GM18858 (cell line): ENCODE measurements at regions not wholly inside any gene's neighbourhood (a gene's known extent, or its start where the extent isn't known, plus 50 kb on each side); places are given as distances from the start of the nearest gene placed in this dataset.

ENCODE experiments used
- ATAC-seq: cut with Tn5 transposase; IDR thresholded peaks from one replicate; pipeline ENCODE4 v1.9.1; 2021; ENCODE audit not compliant: unreplicated experiment

DNA sequence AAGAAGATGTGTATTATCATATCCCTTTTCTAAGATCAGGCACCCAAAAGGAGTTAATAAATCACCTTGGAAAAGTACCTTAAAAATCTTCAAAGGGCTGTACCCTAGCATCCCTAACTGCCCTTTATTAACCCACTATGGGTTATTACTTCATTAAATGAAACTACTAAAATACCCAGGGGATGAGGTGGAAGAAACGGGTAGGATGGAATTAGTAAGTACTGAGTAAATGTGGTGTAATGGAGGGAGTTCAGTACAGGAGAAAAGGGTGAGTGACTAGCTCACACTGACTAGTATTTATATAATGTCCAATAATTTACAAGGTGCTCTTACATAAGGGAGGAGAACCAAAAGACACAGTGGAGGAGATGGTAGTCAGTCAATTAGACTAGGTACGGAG, 51.0 kb upstream of the RASGEF1B start:
- no peak for ATAC-seq

DNA sequence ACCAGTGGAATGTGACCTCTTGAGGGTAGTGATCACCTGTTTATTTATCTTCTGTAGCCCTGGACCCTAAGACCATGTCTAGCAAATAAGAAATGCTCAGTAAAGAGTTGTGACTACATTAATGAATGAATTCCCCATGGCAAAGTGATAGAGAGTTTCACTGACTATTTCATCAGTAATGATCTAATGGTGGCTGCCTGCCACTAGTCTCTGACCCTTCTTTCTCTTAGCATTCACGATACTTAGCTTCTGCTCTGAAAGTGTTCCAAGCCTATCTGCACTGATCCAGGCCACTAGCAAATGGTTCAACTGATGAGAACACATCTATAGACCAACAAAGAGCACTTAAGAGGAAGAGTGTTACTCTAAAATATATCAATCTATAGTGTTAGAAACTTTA, 50.0 kb upstream of the RASGEF1B start:
- ATAC-seq, result no peak
